HG03139 (cell line): ENCODE measurements at regions not wholly inside any gene's neighbourhood (a gene's known extent, or its start where the extent isn't known, plus 50 kb on each side); places are given as distances from the start of the nearest gene placed in this dataset.
"Not testable (repeated sequence)": the region's sequence is repeated elsewhere in the genome, so short reads cannot be mapped to it uniquely, and the experiment has no call there.

Experiments used
- ATAC-seq: cut with Tn5 transposase; IDR thresholded peaks from one replicate; pipeline ENCODE4 v1.9.1; 2021; ENCODE audit not compliant: unreplicated experiment

DNA sequence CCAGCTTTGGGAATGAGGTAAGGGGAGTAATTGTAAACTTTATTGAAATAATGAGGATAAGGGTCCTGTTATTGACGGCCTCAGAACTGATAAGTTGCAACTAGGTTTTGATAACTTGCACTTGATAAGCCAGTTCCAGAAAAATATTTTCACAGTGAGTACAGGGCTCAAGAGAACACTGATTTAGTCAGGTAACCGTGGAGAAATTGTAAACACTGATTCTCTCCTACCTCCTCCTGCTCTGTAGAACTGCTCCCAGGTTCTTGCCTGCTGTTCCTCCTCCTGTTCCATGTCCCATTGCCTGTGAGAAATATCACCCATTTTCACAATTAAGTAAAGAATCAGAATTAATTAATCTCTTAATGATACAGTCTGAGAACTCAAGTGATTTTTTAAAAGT, 55.0 kb upstream of the CXXC4 start:
- ATAC-seq, result no peak

DNA sequence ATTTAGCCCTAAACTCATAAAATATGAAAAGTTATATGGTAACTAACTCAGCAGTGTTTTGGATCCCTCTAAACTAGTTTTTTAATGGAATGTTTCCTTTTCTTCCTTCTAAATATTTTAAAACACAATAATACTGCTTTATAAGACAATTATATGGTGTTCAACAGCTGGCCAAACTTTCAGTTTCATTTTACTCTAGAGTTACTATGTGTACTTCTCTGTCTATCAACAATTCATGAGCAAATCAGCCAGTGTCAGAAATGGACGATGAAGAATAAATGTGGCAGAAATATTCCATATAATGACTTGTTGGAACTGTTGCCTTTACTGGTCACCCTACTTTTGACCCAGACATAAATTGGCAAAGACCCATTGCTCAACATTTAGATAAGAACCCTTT, 64.8 kb upstream of the CXXC4 start:
- ATAC-seq, result no peak

DNA sequence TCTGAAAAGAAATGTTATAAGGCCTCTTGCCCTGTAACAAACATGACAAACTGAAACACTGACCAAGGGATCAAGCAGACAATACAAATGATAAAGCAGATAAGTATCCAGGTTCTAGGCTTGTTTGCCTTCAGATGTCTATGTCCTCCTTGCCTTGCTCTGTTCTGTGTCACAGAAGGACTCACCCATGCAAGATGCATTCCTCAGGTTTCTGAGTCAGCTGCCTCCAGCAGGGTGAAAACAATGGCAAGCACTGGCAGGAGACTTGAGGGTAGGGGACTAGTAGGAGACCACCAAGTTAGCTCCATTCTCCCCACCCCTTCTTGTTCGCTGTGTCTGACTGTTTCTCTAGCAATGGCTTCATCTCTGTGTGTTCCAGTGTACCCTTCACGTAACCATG, 76.6 kb upstream of the CXXC4 start:
- ATAC-seq, result no peak

DNA sequence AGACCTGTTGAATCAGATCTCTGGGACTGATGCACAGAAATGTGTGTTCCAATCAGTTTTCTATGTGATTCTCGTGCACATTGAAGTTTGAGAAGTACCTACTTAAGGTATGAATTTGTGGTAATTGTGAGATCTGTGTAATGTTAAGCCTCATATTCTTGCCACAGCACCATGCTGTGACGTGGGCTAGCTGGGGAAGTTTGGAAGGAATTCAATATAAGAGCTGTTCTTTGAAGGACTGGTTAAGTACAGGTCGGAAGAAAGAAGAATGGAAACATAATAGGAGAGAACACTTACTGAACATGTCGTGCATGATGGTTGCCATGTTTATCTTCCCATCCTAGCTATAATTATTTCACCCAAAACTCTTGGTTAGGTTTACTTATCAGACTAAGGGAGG, 79.7 kb upstream of the CXXC4 start:
- ATAC-seq, result no peak

DNA sequence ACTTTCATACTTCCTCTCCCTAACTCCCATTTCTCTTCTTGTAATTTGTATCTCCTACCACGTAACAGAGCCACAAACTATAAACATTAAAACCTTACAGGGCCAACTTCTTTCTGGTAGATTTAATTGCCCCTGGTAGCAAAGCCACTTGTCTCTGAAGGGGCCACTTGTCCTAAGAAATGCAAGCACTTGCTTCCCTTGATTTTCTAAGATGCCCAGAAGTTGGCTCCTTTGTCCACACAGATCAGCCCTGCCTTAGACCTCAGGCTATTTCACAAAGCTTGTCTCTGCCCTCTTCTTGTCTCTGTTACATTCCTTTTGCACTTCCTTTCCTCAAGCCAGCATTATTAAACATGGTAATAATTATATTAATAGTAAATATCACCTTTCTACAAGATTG, 80.6 kb upstream of the CXXC4 start:
- no peak for ATAC-seq

DNA sequence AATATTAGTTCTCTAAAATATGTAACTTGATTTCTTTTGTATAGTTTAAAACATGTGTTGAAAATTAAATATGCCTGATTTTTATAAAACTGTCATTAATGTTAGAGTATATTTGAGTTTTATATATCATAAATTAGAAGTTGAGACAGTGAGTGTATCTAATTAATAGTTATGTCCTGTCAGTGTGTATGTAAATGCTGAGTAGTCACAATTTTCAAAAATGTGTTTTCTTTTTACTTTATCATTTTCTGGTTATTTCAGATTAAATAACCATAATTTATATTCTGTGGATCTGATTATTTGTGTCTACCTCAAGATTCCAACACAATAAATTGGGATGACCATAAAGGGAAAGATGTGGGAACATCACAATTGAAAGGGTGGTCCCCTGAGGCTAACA, 82.7 kb upstream of the CXXC4 start:
- no peak for ATAC-seq

DNA sequence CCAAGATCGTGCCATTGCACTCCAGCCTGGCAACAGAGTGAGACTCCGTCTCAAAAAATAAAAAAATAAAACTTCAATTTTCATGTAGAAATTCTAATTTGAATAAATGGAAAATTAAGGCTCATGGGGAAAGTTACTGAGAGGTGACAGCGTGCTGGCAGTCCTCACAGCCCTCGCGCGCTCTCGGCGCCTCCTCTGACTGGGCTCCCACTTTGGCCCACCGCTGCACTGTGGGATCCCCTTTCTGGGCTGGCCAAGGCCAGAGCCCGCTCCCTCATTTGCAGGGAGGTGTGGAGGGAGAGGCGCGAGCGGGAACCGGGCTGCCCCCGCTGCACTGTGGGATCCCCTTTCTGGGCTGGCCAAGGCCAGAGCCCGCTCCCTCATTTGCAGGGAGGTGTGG, 86.8 kb upstream of the CXXC4 start:
- not testable (repeated sequence) for ATAC-seq

DNA sequence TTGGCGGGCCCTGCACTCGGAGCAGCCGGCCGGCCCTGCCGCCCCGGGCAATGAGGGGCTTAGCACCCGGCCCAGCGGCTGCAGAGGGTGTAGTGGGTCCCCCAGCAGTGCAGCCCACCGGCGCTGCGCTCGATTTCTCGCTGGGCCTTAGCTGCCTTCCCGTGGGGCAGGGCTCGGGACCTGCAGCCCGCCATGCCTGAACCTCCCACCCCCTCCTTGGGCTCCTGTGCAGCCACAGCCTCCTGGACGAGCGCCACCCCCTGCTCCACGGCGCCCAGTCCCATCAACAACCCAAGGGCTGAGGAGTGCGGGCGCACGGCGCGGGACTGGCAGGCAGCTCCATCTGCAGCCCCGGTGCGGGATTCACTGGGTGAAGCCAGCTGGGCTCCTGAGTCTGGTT, 87.4 kb upstream of the CXXC4 start:
- not testable (repeated sequence) for ATAC-seq

DNA sequence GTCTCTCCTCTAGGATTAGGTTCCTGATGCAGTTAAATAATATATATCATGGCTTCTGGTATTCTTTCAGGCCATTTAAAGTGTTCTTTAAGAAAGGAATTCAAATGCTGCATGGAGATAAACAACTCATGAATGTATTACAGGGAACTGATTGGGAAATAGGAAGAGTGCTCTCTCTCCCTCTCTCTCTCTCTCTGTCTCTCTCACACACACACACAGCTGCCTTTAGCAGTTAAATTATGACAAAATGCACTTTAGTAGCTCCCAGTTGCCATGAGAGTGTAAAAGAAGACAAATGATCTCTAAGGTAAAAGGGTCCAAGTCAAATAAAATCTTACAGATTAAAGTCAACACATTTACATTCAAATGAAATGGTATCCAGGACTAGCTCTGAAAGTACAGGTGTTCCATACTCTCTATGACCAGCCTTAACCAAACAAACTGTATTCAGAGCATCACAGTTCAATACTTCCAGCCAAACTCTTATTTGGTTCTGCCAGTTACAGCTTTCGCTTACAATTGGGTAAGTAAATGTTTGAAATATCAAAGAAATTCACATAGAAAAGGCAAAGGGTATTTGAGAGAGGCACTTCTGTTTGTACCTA, 94.7 kb upstream of the CXXC4 start:
- no peak for ATAC-seq

DNA sequence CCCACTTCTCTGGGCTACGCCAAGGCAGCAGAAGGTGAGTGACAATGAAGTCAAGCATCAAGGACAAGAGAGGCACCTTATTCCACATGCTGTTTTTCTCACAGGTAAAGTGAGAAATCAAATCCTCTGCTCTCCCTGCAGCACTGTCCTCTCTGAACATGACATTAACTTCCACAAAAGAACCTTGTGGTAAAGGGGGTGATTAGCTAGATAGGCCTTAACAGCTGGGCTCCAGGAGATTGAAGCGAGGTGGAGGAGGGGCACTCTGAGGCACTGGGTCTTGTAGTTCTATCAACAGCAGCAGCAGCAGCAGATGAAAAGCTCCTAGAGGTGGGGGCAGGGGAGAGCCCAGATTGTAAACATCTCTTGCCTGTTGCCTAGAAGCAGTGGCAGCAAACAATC, 96.8 kb upstream of the CXXC4 start:
- no peak for ATAC-seq

DNA sequence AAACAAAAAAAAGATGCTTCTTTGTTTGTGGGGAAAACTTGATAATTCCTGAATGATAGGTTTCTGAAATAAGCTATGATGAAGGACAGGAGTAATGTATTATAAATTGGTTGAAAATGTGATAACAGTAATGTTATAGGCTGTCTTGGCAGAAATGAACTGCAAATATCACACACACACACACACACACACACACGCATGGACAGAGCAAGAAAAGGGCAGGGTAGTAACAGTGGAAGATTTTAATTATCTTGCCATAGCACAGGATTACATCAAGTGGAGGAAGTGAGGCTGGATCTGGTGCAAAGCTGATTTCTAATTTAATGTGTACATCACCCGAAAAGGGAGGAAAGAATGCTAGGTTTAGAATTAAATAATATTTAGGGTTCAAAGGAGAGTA, 97.5 kb upstream of the CXXC4 start:
- no peak for ATAC-seq

DNA sequence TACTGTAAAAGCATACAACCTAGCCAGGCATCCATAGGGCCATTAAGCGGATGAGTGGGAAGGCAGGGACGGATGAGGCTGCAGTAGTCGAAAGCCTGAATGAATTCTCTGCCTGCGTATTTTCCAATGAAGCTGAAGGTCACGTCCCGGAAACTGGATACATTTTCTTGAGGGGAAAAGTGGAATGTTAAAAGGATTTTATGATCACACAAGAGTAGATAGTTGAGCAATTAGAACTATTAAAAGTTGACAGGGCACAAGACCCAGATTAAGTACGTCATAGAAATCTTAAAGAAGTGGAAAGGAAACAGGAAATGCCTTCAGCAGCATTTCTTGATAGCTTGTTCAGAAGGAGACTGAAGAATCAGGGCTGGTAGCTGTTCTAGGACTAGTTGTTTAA, 98.3 kb upstream of the CXXC4 start:
- no peak for ATAC-seq

DNA sequence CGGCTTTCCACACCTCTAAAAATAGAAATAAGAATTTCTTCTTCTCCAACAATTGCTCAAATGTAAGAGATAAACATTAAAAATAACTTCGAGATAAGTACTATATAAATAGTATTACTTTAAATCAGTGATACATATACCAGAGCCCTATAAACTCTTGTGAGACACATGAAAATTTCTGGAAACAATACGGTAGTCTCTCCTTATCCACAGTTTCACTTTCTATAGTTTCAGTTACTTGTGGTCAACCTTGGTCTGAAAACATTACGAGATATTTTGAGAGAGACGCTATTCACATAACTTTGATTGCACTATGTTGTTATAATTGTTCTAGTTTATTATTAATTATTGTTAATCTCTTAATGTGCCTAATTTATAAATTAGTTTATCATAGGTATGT, 101.5 kb upstream of the CXXC4 start:
- ATAC-seq, result no peak

DNA sequence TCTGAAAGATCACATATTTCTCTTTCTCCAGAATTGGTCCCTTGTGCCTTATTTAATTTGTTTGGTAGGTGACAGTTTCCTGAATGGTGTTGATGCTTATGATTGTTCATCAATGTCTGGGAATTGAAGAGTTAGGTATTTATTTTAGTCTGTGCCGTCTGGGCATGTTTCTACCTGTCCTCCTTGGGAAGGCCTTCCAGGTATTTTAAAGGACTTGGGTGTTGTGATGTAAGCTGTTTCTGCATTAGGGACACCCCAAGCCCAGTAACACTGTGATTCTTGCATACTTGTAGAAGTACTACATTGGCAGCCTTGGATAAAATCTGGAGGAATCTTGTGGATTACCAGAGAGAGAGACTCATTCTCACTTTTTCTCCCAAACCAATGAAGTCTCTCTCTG, 120.8 kb upstream of the CXXC4 start:
- ATAC-seq, result no peak

DNA sequence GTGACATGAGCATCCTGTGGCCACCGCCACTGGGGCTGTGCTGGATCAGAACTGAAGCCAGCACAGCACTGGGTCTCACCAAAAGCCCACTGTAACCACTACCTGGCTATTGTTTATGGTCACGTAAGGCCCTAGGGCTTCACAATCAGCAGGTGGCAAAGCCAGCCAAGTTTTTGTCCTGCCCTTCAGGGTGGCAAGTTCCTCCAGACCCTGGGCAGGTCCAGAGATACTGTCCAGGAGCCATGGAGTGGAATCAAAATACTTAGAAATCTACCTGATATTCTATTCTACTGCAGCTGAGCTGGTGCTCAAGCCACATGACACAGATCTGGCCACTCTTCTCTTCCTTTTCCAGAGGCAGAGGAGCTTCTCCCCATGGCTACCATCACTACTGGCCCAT, 121.2 kb upstream of the CXXC4 start:
- no peak for ATAC-seq

DNA sequence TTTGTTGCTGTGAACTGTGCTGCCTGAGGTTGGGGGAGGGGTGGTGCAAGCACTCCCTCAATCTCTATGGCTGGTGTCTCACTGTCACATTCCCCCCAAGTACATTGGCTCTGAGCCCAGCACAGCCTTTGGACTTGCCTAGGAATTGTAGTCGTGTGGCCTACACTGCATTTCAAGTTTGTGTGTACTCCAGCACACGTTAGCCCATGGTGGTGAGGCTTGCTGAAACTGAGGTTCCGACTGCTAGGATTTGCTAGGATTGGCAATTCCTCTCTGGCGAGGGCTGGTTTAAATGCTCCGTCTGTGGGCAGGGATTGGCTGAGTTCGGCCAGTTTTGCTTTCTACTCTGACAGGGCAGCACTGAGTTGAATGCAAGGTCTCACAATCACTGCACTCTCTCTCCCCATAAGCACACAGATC, 121.7 kb upstream of the CXXC4 start:
- no peak for ATAC-seq

DNA sequence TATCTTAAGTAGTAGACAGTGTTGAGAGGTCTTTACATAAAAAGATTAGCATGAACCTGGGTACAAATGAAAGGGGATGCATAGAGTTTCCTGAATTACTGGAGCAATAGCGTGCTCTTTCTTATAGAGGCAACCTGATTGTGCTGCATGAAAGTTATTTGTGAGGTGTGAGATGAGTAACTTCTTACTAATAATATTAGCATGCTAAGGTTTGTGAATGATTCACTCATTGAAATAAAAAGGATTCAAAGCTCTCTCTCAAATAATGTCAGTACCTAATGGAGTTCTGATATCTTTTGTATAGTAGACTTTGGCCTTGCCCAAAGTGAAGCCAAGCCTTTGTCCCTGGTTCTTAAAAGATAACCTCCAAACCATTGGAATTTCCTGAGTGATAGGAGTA, 131.0 kb upstream of the CXXC4 start:
- no peak for ATAC-seq

DNA sequence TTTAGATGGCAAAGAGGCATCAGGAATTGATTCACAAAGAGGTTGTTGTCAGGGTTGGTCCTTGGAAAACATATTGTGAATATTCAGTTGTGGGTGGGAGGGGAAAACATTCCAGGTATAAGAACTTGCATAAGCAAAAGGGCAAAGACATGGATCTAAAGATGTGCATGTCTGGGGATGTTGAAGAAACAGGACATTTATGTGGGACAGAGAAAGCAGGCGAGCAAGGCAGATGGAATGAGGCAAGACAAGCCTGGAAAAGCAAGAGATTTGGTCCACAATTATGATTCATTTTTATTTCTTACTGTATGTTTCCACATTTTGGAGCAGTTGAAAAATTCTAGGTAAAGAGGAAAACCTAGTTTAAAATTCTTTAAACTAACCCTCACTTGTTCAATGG, 134.9 kb upstream of the CXXC4 start:
- no peak for ATAC-seq

DNA sequence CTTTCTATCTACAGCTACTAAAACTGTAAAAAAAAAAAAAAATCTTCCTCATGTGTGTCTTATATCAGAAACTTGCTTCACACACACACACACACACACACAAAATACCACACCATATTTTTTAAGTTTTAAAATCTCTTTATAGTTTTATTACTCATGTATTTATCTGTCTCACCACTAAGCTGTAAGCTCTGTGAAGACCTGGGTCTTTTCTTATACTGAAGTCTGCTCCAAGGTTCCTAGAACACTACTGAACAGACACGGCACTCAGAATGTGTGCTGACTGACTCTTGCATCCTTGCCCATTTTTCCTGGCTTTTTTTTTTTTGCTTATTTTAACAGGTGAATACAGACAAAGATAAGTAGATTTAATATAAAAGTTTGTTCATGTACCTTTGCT, 135.6 kb upstream of the CXXC4 start:
- ATAC-seq, result no peak

DNA sequence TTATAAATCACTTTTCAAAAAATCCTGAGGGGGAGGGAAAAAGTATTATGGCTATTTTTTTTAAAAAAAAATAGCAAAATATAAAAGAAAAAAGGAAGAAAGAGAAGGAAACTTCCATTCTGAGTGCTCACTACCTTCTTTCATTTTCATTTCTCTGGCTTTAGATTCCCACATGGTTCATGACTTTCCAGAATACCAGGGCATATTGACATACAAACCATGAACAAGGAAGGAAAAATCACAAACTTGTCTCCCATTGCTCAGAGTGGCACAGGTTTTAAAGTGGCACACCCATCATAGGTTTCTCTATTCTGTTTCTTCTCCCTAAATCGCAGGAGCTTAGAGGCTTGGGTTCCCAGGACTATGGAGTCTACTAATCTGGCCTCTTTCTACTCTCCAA, 136.3 kb upstream of the CXXC4 start:
- ATAC-seq, result no peak

DNA sequence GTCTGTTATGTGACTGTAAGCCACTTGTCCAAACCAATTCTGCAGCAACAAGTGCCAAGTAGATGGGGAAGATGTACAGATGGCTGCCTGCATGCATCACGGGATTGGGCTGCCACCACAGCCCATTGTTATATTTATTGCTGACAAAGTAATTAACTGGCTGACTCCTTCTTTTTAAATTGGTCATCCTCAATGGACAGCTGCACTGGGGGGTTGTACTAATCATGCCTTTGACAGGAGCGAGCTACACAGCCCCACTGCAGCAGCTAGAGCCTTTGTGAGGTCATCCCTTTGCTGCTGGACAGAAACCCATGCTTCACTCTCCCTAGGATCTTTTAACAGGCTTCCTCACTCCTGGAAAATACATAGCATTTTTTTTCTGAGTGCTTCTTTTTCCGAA, 146.7 kb upstream of the CXXC4 start:
- ATAC-seq, result no peak

DNA sequence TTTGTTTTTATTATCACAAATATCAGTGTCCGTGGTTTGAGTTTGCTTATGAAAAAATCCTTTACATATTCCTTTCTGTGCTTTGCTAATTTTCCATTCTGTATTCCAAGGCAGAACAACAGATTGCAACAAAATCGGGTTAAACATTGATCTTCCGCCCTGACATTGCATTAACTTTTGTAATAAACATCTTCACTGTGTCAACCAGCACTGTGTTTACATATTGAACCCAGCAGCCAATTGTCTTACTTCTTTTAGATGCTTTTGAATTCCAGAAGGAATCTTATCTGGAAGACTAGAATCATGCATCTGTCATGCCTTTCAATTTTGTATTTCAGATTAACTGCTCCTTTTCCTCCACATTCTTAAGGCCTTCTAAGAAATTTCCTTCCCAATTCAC, 147.8 kb upstream of the CXXC4 start:
- ATAC-seq, result no peak

DNA sequence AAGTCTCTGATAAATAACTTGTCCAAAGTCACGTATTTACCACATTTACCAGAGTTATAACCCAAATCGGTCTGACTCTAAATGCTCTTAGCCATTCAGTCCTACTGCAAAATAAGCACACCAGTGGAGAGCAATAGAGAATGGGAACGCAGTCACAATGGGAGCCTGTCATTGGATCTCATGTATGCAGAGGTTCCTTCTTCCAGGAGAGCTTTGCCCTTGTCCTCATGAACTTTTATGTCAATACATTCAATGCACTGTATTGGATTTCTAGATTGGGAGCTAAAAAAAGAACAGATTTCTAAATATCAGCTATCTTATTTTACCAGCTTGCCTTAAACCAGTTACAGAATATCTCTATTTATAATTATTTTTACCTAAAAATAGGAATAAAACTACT, 149.1 kb upstream of the CXXC4 start:
- no peak for ATAC-seq

DNA sequence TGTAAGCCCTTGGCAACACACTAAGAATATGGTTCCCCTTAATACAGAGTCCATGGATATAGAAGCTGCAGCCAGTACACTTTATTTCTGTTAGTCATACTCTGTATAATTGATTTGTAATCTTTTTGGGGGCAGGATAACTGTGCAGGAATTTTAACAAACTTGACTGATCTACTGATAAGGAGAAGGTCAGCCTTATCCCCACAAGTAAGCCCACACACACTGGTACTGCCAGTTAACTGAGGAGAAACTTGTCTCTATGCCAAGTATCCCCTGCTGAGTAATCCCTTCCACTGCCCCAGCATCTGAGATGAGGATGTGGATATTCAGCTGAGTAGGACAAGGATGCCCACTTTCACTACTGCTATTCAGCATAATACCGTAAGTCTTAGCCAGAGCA, 154.9 kb upstream of the CXXC4 start:
- ATAC-seq, result no peak
